Fibroblast of the aortic adventitia (primary cell): ENCODE measurements at regions not wholly inside any gene's neighbourhood (a gene's known extent, or its start where the extent isn't known, plus 50 kb on each side); places are given as distances from the start of the nearest gene placed in this dataset.
"Not testable (repeated sequence)": the region's sequence is repeated elsewhere in the genome, so short reads cannot be mapped to it uniquely, and the experiment has no call there.

ENCODE experiments used
- DNase-seq: peaks from one replicate; pipeline ENCODE4 v3.0.0-alpha.2; 2010; ENCODE audit warnings: low read depth
- H3K4me3 ChIP-seq: 2 replicates; pipeline ENCODE4 v1.5.1; 2011; ENCODE audit warnings: low read depth, mild to moderate bottlenecking, control low read depth, low read length, moderate library complexity
- TF ChIP-seq, protein P1 (sequence below): IDR thresholded peaks from 2 replicates; pipeline ENCODE4 v1.5.1; 2011; ENCODE audit warnings: mild to moderate bottlenecking, low read length, control low read depth, inconsistent platforms; ENCODE audit not compliant: insufficient read depth

- DNase-seq, result no peak
- H3K4me3 ChIP-seq, result no peak overlapping the region
- TF ChIP-seq, protein P1, sequence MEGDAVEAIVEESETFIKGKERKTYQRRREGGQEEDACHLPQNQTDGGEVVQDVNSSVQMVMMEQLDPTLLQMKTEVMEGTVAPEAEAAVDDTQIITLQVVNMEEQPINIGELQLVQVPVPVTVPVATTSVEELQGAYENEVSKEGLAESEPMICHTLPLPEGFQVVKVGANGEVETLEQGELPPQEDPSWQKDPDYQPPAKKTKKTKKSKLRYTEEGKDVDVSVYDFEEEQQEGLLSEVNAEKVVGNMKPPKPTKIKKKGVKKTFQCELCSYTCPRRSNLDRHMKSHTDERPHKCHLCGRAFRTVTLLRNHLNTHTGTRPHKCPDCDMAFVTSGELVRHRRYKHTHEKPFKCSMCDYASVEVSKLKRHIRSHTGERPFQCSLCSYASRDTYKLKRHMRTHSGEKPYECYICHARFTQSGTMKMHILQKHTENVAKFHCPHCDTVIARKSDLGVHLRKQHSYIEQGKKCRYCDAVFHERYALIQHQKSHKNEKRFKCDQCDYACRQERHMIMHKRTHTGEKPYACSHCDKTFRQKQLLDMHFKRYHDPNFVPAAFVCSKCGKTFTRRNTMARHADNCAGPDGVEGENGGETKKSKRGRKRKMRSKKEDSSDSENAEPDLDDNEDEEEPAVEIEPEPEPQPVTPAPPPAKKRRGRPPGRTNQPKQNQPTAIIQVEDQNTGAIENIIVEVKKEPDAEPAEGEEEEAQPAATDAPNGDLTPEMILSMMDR, result no peak
Measured at GRCh38 chr15:22265056-22265945, 185.0 kb downstream of the OR4M2 start.

DNA sequence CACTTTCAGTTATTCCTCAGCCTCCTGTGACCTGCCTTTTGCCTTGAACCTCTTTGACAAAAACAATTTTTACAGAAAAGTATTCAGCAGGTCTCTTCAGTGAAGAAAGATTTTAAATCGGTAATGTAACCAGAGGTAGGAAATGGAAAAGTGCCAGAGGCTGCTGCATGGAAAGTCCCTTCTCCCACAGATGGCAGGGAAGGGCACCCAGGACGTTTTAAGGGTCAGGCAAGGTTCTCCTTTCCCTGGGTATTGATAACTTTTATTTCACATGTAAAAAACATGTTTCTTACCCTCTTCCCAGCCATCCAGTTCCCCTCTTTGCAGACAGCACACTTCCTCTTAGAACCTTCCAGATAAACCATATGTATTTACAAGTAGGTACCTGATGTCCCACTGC is 185.6 kb downstream of the OR4M2 start:
- H3K4me3 ChIP-seq, result no peak overlapping the region
- no peak for DNase-seq
- TF ChIP-seq, protein P1, result no peak

- DNase-seq, result no peak
- TF ChIP-seq, protein P1, result no peak
- H3K4me3 ChIP-seq, result no peak overlapping the region
Measured at GRCh38 chr15:22267761-22268160, 187.4 kb downstream of the OR4M2 start.

DNA sequence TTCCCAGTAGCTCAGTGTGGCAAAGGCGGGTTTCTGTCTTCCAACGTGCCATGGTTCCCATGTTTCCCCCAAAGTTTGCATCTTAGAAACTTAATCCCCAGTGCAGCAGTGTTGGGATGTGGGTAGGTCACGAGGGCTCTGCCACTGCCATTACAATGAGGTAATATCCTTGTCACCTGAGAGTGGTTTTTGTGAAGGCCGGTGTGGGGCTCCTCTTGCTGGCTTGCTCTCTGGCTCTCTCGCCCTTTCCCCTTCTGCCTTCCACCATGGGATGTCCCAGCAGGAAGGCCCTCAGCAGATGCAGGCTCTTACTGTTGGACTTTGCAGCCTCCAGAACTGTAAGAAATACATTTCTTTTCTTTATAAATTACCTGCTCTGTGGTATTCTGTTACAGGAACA is 187.9 kb downstream of the OR4M2 start:
- not testable (repeated sequence) for H3K4me3 ChIP-seq, DNase-seq

GRCh38 chr15:22268654-22269053 is 188.3 kb downstream of the OR4M2 start:
- DNase-seq, H3K4me3 ChIP-seq: not testable (repeated sequence)

- DNase-seq, result not testable (repeated sequence)
Measured at GRCh38 chr15:22272286-22273160, 186.2 kb upstream of the GOLGA6L22 start.

GRCh38 chr15:22273185-22273584 is 185.5 kb upstream of the GOLGA6L22 start:
- not testable (repeated sequence) for DNase-seq

More at GRCh38 chr15:22272286-22273160, 186.2 kb upstream of the GOLGA6L22 start:
- H3K4me3 ChIP-seq, result not testable (repeated sequence)

DNA sequence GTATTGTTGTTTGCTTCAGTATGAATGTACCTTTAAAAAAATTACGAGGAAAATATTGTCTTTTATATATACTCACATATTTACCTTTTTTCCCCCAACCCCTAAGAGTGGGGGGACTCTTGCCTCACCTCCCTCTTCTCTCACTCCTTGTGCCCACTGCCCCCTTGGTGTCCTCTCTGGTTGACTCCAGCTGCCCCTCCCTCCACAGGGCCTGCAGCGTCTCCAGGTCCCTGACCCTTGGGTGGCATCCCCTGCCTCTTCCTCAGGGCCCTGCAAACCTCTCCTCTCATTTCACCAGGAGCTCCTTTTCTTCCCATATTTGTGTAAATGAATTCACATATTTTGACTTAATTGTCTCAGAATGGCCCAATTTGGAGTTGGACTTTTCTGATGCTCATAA is 184.3 kb upstream of the GOLGA6L22 start:
- DNase-seq, H3K4me3 ChIP-seq: not testable (repeated sequence)

More at GRCh38 chr15:22273185-22273584, 185.5 kb upstream of the GOLGA6L22 start:
- not testable (repeated sequence) for H3K4me3 ChIP-seq

- not testable (repeated sequence) for H3K4me3 ChIP-seq, DNase-seq
Measured at GRCh38 chr15:22280770-22281169, 177.9 kb upstream of the GOLGA6L22 start.

DNA sequence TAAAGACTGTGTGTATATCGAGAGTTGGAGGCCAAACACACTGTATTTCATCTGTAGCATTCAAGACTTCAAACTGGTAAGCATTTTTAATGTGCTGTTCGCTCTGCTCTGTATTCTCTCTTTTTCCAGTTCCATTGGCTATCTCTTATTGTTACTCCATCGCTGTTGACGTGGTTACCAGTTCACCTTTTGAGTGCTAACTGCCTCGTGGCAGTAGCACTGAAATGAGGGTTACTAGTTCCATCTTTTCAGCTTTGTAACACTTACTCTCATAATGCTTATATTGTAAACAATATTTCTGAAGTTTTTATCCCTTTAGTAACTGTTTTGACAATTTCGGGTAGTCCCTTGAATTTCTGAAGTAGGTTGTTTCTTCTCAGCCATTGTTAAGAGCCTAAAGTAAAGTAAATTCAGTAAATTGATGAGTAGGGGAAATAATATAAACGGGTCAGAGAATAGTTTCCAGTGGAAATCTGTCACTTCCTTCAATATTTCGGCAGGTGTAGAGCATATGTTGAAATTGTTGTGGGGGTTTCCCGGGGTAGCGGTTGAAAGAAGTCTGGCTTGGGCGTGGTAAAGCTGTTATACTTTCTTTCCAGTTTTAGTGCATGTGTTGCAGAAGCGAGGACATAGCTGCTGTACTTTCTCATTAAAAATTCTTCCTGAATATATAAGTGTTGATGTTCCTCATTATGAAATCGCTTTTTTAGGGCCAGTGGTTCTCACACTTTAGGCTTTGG is 175.7 kb upstream of the GOLGA6L22 start:
- H3K4me3 ChIP-seq, DNase-seq: not testable (repeated sequence)

GRCh38 chr15:22284795-22285420 is 173.8 kb upstream of the GOLGA6L22 start:
- not testable (repeated sequence) for H3K4me3 ChIP-seq, DNase-seq

- not testable (repeated sequence) for DNase-seq, H3K4me3 ChIP-seq
Measured at GRCh38 chr15:22291054-22291453, 167.6 kb upstream of the GOLGA6L22 start.

DNA sequence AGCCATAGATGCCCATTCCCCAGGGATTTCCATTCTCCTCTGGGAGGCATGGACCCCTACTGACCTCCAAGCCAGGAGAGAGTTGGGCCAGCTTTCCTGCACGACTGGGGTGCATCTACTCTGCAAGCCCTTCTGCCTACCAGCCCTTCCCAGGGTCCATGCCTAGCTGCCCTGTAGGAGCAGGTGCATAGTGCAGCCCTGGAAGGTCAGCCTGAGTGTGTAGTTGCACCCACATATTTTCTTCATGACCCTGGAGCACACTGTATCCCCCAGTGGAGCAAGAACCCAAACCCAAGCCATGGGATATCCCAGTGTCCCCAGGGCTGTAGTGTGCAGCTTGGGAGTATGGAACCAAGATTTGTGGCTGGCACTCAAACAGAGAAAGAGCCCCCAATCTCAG is 155.6 kb upstream of the GOLGA6L22 start:
- DNase-seq, H3K4me3 ChIP-seq: not testable (repeated sequence)
